Panc1 (cell line): ENCODE measurements at regions not wholly inside any gene's neighbourhood (a gene's known extent, or its start where the extent isn't known, plus 50 kb on each side); places are given as distances from the start of the nearest gene placed in this dataset.

Source experiments
- ATAC-seq: fragments of 200-7000 bp; cut with Tn5 transposase; 2 replicates; pipeline ENCODE4 v1.9.1; 2020; ENCODE audit warnings: mild to moderate bottlenecking, moderate library complexity
- BruUV-seq: library from RNA; stranded (reverse); fragments of 400-500 nt; replicated peaks from 2 replicates; lab custom pipeline; 2021; lab: Mats Ljungman, UMichigan
- CTCF ChIA-PET: fragments of 300-600 bp; sonication (Branson Sonifier 250); formaldehyde crosslinking; loops from one replicate; lab custom pipeline; 2022; ENCODE audit warnings: antibody characterized with exemption; lab: Charles Lee
- POLR2A ChIA-PET: fragments of 300-600 bp; sonication (Branson Sonifier 250); formaldehyde crosslinking; loops from one replicate; lab custom pipeline; 2022; ENCODE audit warnings: antibody characterized with exemption; lab: Charles Lee
- DNase-seq: peaks from one replicate; pipeline ENCODE4 v3.0.0-alpha.2; 2010; ENCODE audit warnings: low read depth, low spot score
- H3K27ac ChIP-seq: 2 replicates; pipeline ENCODE4 v1.5.1; 2011; ENCODE audit warnings: mild to moderate bottlenecking, low read length, inconsistent platforms
- H3K27me3 ChIP-seq: fragments of 200-500 bp; sonication (Bioruptor generic); 2 replicates; pipeline ENCODE4 v1.6.0; 2014; ENCODE audit warnings: low read length, inconsistent platforms; ENCODE audit not compliant: control insufficient read depth, insufficient read depth
- H3K36me3 ChIP-seq: fragments of 200-500 bp; sonication (Bioruptor generic); 2 replicates; pipeline ENCODE4 v1.5.1; 2014; ENCODE audit warnings: inconsistent platforms, mild to moderate bottlenecking, low read length, moderate library complexity; ENCODE audit not compliant: control insufficient read depth, insufficient read depth
- H3K4me1 ChIP-seq: 2 replicates; pipeline ENCODE4 v1.5.1; 2011; ENCODE audit warnings: inconsistent platforms, mild to moderate bottlenecking, low read length, moderate library complexity; ENCODE audit not compliant: control insufficient read depth, insufficient read depth
- H3K4me3 ChIP-seq, 2 experiments: 2 replicates each; pipeline ENCODE4 v1.5.1; 2011 to 2012; ENCODE audit warnings: low read depth in 2 of 2, low read length in 2 of 2, mild to moderate bottlenecking in 2 of 2, inconsistent platforms in 1 of 2, moderate library complexity in 1 of 2
- H3K9me3 ChIP-seq: fragments of 200-500 bp; sonication (Bioruptor generic); 2 replicates; pipeline ENCODE4 v1.5.1; 2014; ENCODE audit warnings: low read depth, mild to moderate bottlenecking, inconsistent platforms, low read length, moderate library complexity; ENCODE audit not compliant: control insufficient read depth, insufficient read depth
- CTCF ChIP-seq: fragments of 450-650 bp; IDR thresholded peaks from 2 replicates; pipeline ENCODE4 v1.5.1; 2017; ENCODE audit warnings: mild to moderate bottlenecking
- POLR2AphosphoS5 ChIP-seq: IDR thresholded peaks from 2 replicates; pipeline ENCODE4 v1.6.1; 2012; ENCODE audit warnings: mild to moderate bottlenecking, low read depth, low read length, moderate library complexity
- REST ChIP-seq, 2 experiments: IDR thresholded peaks; 2 replicates each; pipeline ENCODE4 v1.6.1; 2011 to 2012; ENCODE audit warnings: low read depth in 2 of 2, control low read depth in 1 of 2, low read length in 1 of 2, mild to moderate bottlenecking in 1 of 2, moderate library complexity in 1 of 2; ENCODE audit not compliant: insufficient read depth in 1 of 2
- SIN3A ChIP-seq: IDR thresholded peaks from 2 replicates; pipeline ENCODE4 v1.6.1; 2012; ENCODE audit warnings: low read depth, mild to moderate bottlenecking, low read length, moderate library complexity, borderline replicate concordance; ENCODE audit not compliant: insufficient read depth
- TCF7L2 ChIP-seq: IDR thresholded peaks from 2 replicates; pipeline ENCODE4 v1.6.1; 2011; ENCODE audit warnings: mild to moderate bottlenecking, low read depth, low read length, inconsistent platforms
- in situ Hi-C: cut with HindIII; loops from 2 replicates; pipeline ENCODE4 v1.10.0; 2016; ENCODE audit warnings: low sequenced_read_pairs, low pct_unique_long_range_greater_than_20kb
- intact Hi-C: fragments of 100-400 bp; cut with micrococcal nuclease; formaldehyde crosslinking; loops from one replicate; pipeline ENCODE4 v1.10.0; 2022; ENCODE audit not compliant: unreplicated experiment

GRCh38 chr12:98042668-98043067 is 472.7 kb upstream of the TMPO start:
- H3K9me3 ChIP-seq = no peaks in the 10 kb centered on the region
- ChIA-PET CTCF (no interaction called here), POLR2A (no interaction called here)
- TF ChIP-seq POLR2AphosphoS5 (no peak), CTCF (no peak), REST (IDR thresholded peaks at IDR 0.05; ENCODE audit: insufficient read depth in 1 of 2, low read depth in 2 of 2, low read length in 1 of 2) (no peak), SIN3A (no peak), TCF7L2 (no peak)
- H3K27ac ChIP-seq = no peak overlapping the region
- BruUV-seq = no TSS peak
- no peak overlapping the region for H3K4me3 ChIP-seq
- no peak for ATAC-seq
- no peaks in the 10 kb centered on the region for H3K27me3 ChIP-seq
- in situ Hi-C loops (no loop called here), intact Hi-C loops (no loop called here)
- no peaks in the 10 kb centered on the region for H3K4me1 ChIP-seq
- H3K36me3 ChIP-seq = no peaks in the 10 kb centered on the region
- DNase-seq = no peak

GRCh38 chr12:98045395-98045794 is 470.0 kb upstream of the TMPO start:
- in situ Hi-C loops = no loop called here
- H3K36me3 ChIP-seq = no peaks in the 10 kb centered on the region

More at GRCh38 chr12:98045395-98045794, 470.0 kb upstream of the TMPO start:
- CTCF ChIA-PET = no interaction called here
- Histone ChIP-seq H3K9me3 (no peaks in the 10 kb centered on the region), H3K4me1 (no peaks in the 10 kb centered on the region), H3K27ac (no peak overlapping the region), H3K27me3 (no peaks in the 10 kb centered on the region), H3K4me3 (no peak overlapping the region)
- intact Hi-C loops = no loop called here
- TF ChIP-seq SIN3A (no peak), REST (IDR thresholded peaks at IDR 0.05; ENCODE audit: insufficient read depth in 1 of 2, low read depth in 2 of 2, low read length in 1 of 2) (no peak), TCF7L2 (no peak), POLR2AphosphoS5 (no peak), CTCF (no peak)
- BruUV-seq = no TSS peak
- POLR2A ChIA-PET = no interaction called here
- DNase-seq = no peak
- no peak for ATAC-seq
